ENCODE measurements at regions not wholly inside any gene's neighbourhood (a gene's known extent, or its start where the extent isn't known, plus 50 kb on each side); places are given as distances from the start of the nearest gene placed in this dataset.

DNA sequence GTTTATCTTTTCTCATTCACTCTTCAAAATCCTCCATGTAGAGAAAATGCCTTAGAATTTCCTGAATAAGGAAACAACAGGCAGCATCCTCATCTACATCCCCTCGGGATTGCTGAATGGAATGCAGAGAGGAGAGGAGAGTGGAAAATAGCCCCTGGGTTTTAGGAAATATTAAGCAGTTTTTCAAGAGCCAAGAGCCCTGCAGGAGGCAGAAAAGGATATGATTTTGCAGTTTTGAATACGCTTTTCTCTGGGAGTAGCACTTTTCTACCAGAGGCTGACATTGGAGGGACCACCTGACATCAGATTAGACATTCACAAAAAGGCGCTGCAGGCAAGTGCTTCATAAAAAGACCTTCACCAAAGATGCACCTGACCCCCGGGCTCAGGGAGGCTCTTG is 362.2 kb upstream of the SFSWAP start:
- Histone ChIP-seq H3K4me1 (ENCODE audit: control insufficient read depth, insufficient read depth, low read length) (peaks cover 10% of the 10 kb centered on the region), H3K27me3 (ENCODE audit: control insufficient read depth, insufficient read depth, low read length) (no peaks in the 10 kb centered on the region), H3K4me3 (ENCODE audit: low read depth, low read length) (no peak overlapping the region), H3K9me3 (ENCODE audit: control insufficient read depth, insufficient read depth, low read length) (0 out of 2 replicates have a peak, but pooled peaks cover 3% of the 10 kb centered on the region), H3K36me3 (ENCODE audit: control insufficient read depth, insufficient read depth, low read length) (no peaks in the 10 kb centered on the region), H3K9ac (ENCODE audit: low read depth, low read length) (no peak overlapping the region), H3K27ac (ENCODE audit: low read depth, low read length) (no peak overlapping the region)

DNA sequence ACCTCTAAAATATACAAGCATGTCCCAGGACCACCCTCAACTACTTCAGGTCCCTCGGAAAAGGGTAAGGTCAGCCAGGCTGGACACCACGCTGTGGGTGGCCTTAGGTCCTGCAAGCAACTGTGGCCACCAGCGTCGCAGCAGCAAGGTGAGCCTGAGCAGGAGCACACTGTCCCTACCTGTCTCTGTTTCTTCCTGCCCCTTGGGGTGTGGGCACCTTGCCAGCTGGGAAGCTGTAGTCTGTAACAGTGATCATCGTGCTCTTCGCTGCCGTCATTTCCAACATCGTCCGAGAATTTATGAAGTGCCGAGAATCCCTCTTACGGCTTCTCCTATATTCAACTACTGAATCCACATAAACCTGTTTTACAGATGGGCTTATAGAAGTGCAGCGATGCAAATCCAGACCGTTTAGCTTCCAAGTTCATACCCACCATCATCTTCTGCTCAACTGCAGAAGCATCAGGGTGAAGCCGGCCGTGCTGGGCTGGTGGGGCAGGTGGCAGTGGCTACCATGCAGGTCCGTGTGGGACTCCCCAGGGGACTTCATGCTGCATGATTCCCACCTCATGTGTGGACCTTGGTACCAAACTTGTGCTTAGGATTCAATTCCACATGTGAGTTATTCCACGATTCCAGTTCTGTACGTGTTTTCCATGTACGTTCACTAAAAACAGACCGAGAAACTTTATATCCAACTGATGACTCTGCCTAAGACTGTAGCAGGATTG is 361.3 kb upstream of the SFSWAP start:
- H3K36me3 ChIP-seq (ENCODE audit: control insufficient read depth, insufficient read depth, low read length) = no peaks in the 10 kb centered on the region
- 0 out of 2 replicates have a peak, but pooled peaks cover 3% of the 10 kb centered on the region for H3K9me3 ChIP-seq (ENCODE audit: control insufficient read depth, insufficient read depth, low read length)
- H3K4me3 ChIP-seq (ENCODE audit: low read depth, low read length) = no peak overlapping the region
- H3K27ac ChIP-seq (ENCODE audit: low read depth, low read length) = no peak overlapping the region
- H3K4me1 ChIP-seq (ENCODE audit: control insufficient read depth, insufficient read depth, low read length) = peaks cover 10% of the 10 kb centered on the region
- H3K9ac ChIP-seq (ENCODE audit: low read depth, low read length) = no peak overlapping the region
- no peaks in the 10 kb centered on the region for H3K27me3 ChIP-seq (ENCODE audit: control insufficient read depth, insufficient read depth, low read length)

DNA sequence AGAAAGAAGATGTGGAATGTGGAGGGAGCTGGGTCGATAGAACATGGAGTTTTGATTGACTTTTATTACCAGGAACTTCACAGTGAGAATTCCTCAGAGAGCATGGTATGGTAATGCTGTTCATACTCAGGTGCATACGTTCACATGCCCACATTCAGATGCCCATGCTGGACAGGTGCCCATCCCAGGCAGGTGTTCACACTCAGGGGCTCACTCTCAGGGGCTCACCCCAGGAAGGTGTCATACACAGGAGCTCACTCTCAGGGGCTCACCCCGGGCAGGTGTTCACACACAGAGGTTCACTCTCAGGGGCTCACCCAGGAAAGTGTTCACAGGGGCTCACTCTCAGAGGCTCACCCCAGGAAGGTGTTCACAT is 360.0 kb upstream of the SFSWAP start:
- peaks cover 10% of the 10 kb centered on the region for H3K4me1 ChIP-seq (ENCODE audit: control insufficient read depth, insufficient read depth, low read length)

DNA sequence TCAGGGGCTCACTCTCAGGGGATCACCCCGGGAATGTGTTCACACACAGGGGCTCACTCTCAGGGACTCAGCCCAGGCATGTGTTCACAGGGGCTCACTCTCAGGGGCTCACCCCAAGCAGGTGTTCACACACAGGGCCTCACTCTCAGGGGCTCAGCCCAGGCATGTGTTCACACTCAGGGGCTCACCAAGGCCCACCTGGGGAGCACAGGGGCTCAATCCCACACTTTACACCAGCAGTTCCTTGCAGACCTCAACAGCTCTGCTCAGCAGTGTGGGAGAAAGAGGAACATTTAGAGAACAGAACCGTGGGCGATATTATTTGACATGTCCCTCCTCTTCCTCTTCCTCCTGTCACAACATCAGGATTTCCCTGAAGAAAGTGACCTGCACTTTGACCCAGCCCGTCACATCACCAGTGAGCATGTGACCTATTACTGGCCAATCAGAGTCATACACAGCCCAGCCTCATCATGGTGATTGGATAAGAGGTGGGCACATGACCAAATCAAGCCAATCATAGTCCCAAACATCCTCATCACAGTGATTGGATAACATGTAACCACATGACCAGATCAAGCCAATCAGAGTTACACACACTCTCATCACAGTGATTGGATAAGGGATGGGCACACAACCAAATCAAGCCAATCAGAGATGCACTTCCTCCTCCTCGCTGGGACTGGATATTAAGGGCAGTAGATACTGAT is 359.4 kb upstream of the SFSWAP start:
- Histone ChIP-seq H3K9me3 (ENCODE audit: control insufficient read depth, insufficient read depth, low read length) (0 out of 2 replicates have a peak, but pooled peaks cover 3% of the 10 kb centered on the region), H3K36me3 (ENCODE audit: control insufficient read depth, insufficient read depth, low read length) (no peaks in the 10 kb centered on the region), H3K4me1 (ENCODE audit: control insufficient read depth, insufficient read depth, low read length) (peaks cover 10% of the 10 kb centered on the region), H3K27ac (ENCODE audit: low read depth, low read length) (no peak overlapping the region), H3K4me3 (ENCODE audit: low read depth, low read length) (no peak overlapping the region), H3K27me3 (ENCODE audit: control insufficient read depth, insufficient read depth, low read length) (no peaks in the 10 kb centered on the region), H3K9ac (ENCODE audit: low read depth, low read length) (no peak overlapping the region)

More for the DNA sequence above, 360.0 kb upstream of the SFSWAP start:
- no peak overlapping the region for H3K9ac ChIP-seq (ENCODE audit: low read depth, low read length)
- no peaks in the 10 kb centered on the region for H3K36me3 ChIP-seq (ENCODE audit: control insufficient read depth, insufficient read depth, low read length)
- H3K27ac ChIP-seq (ENCODE audit: low read depth, low read length) = no peak overlapping the region
- H3K4me3 ChIP-seq (ENCODE audit: low read depth, low read length) = no peak overlapping the region
- H3K9me3 ChIP-seq (ENCODE audit: control insufficient read depth, insufficient read depth, low read length) = 0 out of 2 replicates have a peak, but pooled peaks cover 3% of the 10 kb centered on the region
- H3K27me3 ChIP-seq (ENCODE audit: control insufficient read depth, insufficient read depth, low read length) = no peaks in the 10 kb centered on the region

DNA sequence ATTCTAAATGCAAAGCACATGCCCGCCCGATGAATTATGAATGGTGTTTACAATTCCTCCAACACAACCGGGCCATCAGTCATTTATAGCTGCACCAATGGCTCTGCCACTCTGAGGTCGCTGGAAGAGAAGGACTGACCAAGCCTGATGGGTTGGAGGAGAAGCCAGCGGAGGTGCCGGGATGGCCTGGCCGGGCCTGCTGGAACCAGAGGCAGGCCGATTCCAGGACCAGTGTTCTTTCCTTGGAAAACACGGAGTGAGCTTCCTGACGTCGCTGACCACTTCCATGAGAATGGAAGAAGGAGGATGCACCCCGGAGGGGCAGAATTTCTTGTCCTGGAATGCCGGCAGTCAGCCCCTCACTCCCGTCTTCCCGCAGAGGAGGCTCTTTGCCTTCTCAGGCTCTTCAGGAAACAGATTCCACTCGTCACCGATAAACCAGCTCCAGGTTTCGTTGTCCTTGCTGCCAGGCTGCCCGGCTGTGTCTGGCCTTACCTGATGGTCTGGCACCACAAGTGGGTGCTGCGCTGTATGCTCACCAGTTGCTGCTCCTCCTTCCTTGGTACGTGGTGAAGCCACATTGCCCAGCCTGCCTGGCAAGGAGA is 358.5 kb upstream of the SFSWAP start:
- no peak overlapping the region for H3K27ac ChIP-seq (ENCODE audit: low read depth, low read length)
- H3K4me3 ChIP-seq (ENCODE audit: low read depth, low read length) = no peak overlapping the region
- H3K27me3 ChIP-seq (ENCODE audit: control insufficient read depth, insufficient read depth, low read length) = no peaks in the 10 kb centered on the region
- peaks cover 10% of the 10 kb centered on the region for H3K4me1 ChIP-seq (ENCODE audit: control insufficient read depth, insufficient read depth, low read length)
- H3K36me3 ChIP-seq (ENCODE audit: control insufficient read depth, insufficient read depth, low read length) = no peaks in the 10 kb centered on the region
- 0 out of 2 replicates have a peak, but pooled peaks cover 3% of the 10 kb centered on the region for H3K9me3 ChIP-seq (ENCODE audit: control insufficient read depth, insufficient read depth, low read length)
- H3K9ac ChIP-seq (ENCODE audit: low read depth, low read length) = no peak overlapping the region

DNA sequence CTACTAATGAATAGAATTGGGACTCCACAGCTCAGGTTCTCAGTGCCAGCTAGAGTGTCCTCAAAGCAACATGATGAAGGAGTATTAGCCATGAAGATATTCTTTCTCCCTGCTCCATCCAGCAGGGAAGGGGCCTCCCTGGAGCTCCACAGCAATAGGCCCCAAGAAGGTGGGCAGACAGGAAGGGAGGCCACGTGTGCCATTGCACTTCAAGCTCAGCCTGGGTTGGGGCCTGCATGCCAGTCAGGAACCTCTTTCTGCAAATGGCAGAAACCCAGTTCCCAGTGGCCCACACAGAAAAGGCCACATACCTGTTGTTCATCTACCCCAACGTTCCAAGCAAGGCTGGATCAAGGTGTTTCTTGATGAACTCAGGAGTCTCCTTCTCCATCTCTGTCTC is 357.5 kb upstream of the SFSWAP start:
- Histone ChIP-seq H3K4me1 (ENCODE audit: control insufficient read depth, insufficient read depth, low read length) (peaks cover 4% of the 10 kb centered on the region), H3K4me3 (ENCODE audit: low read depth, low read length) (no peak overlapping the region), H3K36me3 (ENCODE audit: control insufficient read depth, insufficient read depth, low read length) (no peaks in the 10 kb centered on the region), H3K27me3 (ENCODE audit: control insufficient read depth, insufficient read depth, low read length) (no peaks in the 10 kb centered on the region), H3K9me3 (ENCODE audit: control insufficient read depth, insufficient read depth, low read length) (0 out of 2 replicates have a peak, but pooled peaks cover 3% of the 10 kb centered on the region), H3K9ac (ENCODE audit: low read depth, low read length) (no peak overlapping the region), H3K27ac (ENCODE audit: low read depth, low read length) (no peak overlapping the region)

DNA sequence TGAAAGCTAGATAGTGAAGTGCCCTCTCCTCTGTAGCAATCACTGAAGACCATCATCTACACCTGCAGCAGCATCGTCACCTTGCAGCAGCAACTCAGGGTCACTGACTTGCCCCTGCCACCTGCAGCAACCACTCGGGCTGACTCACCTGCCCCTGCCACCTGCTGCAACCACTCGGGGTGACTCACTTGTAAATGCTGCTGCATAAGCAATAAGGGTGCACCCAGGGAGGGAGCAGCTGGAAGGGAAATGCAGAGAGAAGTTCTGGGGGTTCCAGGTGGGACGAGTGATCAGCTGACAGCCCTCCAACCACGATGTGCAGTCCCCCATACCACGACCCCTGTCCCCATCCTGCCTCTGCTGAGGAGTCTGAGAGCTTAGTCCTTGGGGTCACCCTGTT is 357.1 kb upstream of the SFSWAP start:
- H3K9ac ChIP-seq (ENCODE audit: low read depth, low read length) = no peak overlapping the region
- H3K9me3 ChIP-seq (ENCODE audit: control insufficient read depth, insufficient read depth, low read length) = 0 out of 2 replicates have a peak, but pooled peaks cover 3% of the 10 kb centered on the region
- H3K27ac ChIP-seq (ENCODE audit: low read depth, low read length) = no peak overlapping the region
- no peak overlapping the region for H3K4me3 ChIP-seq (ENCODE audit: low read depth, low read length)
- no peaks in the 10 kb centered on the region for H3K36me3 ChIP-seq (ENCODE audit: control insufficient read depth, insufficient read depth, low read length)
- no peaks in the 10 kb centered on the region; the same call in 1 of the 2 replicates for H3K4me1 ChIP-seq (ENCODE audit: control insufficient read depth, insufficient read depth, low read length)
- no peaks in the 10 kb centered on the region for H3K27me3 ChIP-seq (ENCODE audit: control insufficient read depth, insufficient read depth, low read length)

DNA sequence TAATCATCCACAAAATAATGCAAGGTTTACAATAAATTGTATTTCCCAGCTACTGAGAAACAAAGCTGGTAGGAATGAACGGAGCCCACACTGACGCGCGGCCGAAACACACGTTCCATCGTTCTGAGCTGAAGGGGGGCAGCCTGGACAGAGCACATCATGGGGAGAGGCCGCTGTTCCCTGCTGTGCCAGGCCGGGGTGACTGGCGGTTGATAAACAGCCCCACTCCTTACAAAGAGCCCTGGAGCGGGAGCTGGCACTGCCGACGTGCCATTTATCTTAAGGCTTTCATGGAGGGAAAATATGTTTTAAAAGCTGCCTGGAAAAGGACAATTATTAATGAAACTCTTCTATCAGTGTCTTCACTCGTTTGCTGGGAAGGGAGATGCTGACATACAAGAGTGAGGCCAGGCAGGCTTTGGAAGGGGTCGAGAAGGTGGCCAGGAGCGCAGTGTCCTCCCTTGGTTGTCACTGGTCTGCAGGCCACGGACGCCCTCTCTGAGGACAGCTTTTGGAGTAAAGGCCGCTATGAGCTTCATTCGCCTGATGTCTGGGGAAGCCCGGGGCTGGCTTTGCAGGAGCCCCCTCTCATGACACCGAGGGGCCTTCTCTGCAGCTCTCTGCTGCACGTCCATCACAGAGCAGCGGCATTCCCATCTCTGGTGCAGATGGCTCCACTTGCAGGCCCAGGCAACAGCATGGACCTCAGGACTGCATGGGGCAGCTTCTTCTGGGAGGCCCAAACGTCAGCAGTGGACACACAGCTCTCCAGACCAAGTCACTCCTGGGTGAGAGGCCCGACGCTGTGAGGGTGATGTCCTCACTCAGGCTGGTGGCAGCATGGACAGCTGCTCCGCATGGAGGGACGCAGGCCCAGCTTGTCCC is 355.3 kb upstream of the SFSWAP start:
- 0 out of 2 replicates have a peak, but pooled peaks cover 3% of the 10 kb centered on the region for H3K9me3 ChIP-seq (ENCODE audit: control insufficient read depth, insufficient read depth, low read length)
- no peaks in the 10 kb centered on the region for H3K27me3 ChIP-seq (ENCODE audit: control insufficient read depth, insufficient read depth, low read length)
- H3K9ac ChIP-seq (ENCODE audit: low read depth, low read length) = no peak overlapping the region
- H3K4me1 ChIP-seq (ENCODE audit: control insufficient read depth, insufficient read depth, low read length) = no peaks in the 10 kb centered on the region
- H3K4me3 ChIP-seq (ENCODE audit: low read depth, low read length) = no peak overlapping the region
- no peak overlapping the region for H3K27ac ChIP-seq (ENCODE audit: low read depth, low read length)
- no peaks in the 10 kb centered on the region for H3K36me3 ChIP-seq (ENCODE audit: control insufficient read depth, insufficient read depth, low read length)

DNA sequence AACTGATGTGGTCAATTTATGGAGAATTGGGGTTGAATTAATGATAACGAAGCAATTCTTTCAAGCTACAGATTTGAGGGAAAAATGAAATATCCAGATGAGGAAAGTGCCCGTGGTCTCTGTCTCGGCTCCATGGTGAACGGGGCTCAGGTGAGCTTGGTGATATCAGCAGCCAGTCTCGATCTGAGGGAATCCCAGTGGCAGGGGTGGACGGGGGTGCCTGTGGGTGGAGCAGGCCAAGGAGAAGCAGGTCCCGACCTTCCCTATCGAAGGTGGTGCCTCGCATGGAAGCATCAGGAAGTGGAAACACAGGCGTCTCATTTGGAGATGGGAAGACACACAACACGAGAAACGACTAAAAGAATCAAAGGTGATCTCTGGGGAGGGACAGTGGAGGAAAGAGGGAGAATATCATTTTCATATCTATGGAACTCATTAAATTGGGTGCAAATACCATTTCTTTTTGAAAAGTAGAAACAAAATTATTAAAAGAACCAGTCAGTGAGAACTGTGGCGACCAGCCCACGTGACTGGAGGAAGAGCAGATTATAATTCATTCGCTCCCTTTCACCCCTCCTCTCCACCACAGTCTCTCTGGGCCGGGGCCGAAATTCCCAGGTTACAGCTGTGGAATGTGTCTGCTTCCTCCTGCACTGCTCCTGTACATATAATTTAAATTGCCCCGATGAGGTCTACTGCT is 354.3 kb upstream of the SFSWAP start:
- H3K4me1 ChIP-seq (ENCODE audit: control insufficient read depth, insufficient read depth, low read length) = no peaks in the 10 kb centered on the region
- H3K4me3 ChIP-seq (ENCODE audit: low read depth, low read length) = no peak overlapping the region
- H3K27ac ChIP-seq (ENCODE audit: low read depth, low read length) = no peak overlapping the region
- no peak overlapping the region for H3K9ac ChIP-seq (ENCODE audit: low read depth, low read length)
- H3K36me3 ChIP-seq (ENCODE audit: control insufficient read depth, insufficient read depth, low read length) = no peaks in the 10 kb centered on the region
- H3K27me3 ChIP-seq (ENCODE audit: control insufficient read depth, insufficient read depth, low read length) = no peaks in the 10 kb centered on the region
- H3K9me3 ChIP-seq (ENCODE audit: control insufficient read depth, insufficient read depth, low read length) = 0 out of 2 replicates have a peak, but pooled peaks cover 1% of the 10 kb centered on the region

DNA sequence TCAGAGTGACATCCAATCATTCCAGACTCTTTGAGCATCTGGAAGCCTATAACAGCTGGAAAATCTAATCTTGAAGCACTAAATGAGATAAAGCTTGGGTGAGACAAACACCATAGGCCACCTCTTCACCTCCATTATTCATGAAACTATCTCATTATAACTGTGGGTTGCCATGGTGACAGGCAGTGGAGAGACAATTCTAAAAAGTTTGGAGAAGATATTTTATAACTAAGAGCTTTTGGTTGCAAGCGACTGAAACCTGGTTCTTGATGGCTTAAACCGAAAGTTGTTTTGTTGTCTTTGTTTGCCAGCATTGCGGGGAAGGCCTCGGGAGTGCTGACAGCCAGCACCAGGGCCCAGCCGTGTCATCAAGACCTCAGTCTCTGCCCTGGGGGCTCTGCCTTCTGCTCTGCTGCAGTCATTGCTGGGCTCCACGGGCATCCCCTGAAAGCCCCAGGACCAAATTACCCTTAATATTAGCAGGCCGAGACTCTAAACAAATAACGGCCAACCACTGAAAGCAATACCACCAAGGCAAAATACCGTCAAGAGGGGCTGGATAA is 353.6 kb upstream of the SFSWAP start:
- H3K9me3 ChIP-seq (ENCODE audit: control insufficient read depth, insufficient read depth, low read length) = no peaks in the 10 kb centered on the region; the same call in 1 of the 2 replicates
- no peaks in the 10 kb centered on the region for H3K4me1 ChIP-seq (ENCODE audit: control insufficient read depth, insufficient read depth, low read length)
- no peak overlapping the region for H3K9ac ChIP-seq (ENCODE audit: low read depth, low read length)
- no peak overlapping the region for H3K27ac ChIP-seq (ENCODE audit: low read depth, low read length)
- no peaks in the 10 kb centered on the region for H3K27me3 ChIP-seq (ENCODE audit: control insufficient read depth, insufficient read depth, low read length)
- no peaks in the 10 kb centered on the region for H3K36me3 ChIP-seq (ENCODE audit: control insufficient read depth, insufficient read depth, low read length)
- H3K4me3 ChIP-seq (ENCODE audit: low read depth, low read length) = no peak overlapping the region

All from HUES48 (cell line).